HG03280 (cell line): ENCODE measurements at regions not wholly inside any gene's neighbourhood (a gene's known extent, or its start where the extent isn't known, plus 50 kb on each side); places are given as distances from the start of the nearest gene placed in this dataset.

ENCODE experiments used
- ATAC-seq: cut with Tn5 transposase; IDR thresholded peaks from one replicate; pipeline ENCODE4 v1.9.1; 2021; ENCODE audit warnings: mild to moderate bottlenecking, moderate library complexity; ENCODE audit not compliant: unreplicated experiment

DNA sequence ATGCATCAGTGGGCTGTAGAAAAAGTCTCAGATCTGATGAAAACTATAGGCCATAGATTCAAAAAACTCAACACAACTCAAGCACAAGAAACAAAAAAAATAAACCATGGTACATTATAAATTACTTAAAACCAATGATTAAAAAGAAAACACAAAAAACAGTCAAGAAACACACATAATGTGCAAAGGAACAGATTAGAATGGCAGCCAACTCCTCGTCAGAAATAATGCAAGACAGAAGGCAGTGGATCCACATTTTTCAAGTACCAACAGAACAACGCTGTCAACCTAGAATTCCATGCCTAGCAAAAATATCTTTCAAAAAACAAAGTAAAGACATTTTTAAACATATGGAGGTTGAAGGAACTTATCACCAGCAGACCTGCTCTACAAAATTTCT lies 69.7 kb downstream of the PSMB1 start:
- no peak for ATAC-seq

DNA sequence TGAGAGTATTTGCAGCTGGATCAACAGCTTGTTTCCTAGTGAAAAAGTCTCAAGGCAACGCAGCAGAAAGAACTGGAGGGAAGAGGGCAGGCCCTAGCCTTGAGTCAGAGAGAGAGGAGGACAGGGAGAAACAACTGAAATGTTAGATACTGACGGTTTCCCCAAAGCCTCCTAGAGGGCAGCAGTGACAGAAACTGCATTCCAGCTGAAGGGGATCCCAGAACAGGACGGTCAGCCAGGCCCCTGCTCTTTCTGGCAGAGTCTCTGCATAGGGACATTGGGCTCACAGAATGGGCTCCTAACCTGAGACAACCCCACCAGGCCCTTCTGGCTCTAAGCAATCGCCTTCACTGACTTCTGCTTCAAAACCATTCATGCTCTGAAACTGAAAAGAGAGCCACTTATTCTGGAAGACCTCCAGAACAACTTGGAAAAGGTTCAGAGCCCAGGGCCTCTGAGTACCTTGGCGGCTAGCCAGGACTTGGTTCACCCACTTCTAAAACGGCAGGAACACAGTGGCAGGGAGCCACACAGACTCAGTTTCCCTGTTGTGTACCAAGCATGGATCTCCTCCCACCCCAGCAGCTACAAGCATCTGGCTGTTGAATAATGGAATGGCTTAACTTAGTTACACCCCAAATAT lies 72.9 kb downstream of the PSMB1 start:
- ATAC-seq = no peak

DNA sequence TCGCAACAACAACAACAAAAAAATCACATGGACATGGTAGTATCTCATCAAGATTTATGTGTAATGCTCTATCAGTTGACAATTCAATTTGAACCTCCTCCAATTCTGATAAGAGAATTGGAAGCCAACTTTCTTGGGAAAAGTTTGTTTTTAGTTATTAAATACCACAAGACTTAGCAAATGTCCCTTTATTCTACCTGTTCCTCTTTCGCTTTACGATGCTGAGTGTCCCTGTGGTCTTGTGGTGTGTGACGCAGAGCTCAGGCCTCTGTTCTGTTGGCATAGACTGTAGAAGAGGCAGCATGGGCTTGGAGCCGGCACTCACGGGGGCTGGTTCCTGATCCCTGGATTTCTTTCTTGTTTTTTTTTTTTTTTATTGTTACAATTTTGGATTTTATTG lies 76.7 kb downstream of the PSMB1 start:
- peak; percentile 73 for ATAC-seq

DNA sequence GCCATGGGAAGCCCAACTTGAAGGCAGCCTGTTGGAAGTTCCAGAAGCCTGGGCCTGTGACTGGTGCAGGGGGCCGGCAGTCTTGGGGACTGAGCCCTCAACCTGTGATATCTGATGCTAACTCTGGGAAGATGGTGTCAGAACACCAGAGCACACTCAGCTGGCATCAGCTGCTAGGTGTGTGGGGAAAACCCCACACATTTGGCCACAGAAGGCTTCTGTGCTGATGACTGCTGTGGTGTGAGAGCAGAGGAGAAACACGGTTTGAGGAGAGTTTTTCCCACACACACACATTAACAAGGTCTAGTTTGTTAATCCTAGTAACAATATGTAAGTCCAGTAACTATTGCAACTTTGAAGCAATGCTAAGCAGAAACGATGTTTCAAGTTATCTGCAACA lies 78.0 kb downstream of the PSMB1 start:
- ATAC-seq = no peak

DNA sequence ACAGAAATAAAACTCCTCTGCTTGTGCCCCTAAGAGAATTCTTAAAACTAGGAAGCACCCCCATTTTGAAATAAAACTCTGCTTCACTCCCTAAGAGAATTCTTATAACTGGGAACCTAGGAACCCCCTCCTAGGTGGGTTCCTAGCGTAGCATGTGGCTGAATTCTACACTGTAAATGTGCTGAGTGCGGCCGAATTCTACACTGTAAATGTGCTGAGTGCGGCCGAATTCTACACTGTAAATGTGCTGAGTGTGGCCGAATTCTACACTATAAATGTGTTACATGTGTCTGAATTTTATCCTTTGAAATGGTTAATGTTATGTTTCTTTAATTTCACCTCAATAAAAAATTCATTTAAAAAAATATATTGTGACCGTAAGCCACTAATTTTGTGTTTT lies 79.3 kb downstream of the PSMB1 start:
- ATAC-seq = no peak

DNA sequence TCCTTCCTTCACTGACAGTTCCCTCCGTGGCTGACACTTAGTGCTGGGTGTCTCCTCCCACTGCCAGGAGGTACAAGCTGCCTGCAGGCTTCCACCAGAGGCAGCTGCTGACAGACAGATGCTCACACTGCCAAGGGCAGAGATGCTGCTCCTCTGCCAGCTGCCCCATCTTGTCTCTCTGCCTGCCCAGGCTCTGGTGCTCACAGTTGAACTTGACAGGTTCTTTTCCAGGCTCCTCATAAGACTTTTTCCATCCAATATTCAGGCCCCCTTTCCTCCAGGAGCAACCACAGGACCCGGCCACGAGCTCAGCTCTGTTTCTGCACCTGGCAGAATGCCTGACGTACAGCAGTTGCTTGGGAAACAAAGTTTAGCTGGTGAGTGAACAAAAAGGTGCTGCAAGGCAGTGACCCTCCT lies 79.8 kb downstream of the PSMB1 start:
- no peak for ATAC-seq

DNA sequence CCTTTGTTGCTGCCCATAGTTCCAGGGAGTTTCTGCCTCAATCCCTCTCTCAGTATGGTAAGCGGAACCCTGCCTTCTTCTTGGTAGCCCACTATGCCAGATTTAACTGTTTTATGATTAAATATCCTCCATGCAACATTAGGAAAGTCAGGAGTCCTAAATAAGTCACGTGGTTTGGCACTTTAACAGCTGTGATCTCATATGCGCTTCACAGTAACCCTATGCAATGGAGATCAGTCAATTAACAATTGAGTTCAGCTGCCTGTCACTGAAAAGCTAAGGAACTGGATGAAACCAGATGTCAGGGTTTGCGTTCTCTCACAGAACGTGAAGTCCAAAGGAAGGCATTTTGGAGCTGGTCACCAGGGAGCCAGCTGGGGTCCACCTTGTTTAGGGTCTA lies 81.6 kb downstream of the PSMB1 start:
- no peak for ATAC-seq

DNA sequence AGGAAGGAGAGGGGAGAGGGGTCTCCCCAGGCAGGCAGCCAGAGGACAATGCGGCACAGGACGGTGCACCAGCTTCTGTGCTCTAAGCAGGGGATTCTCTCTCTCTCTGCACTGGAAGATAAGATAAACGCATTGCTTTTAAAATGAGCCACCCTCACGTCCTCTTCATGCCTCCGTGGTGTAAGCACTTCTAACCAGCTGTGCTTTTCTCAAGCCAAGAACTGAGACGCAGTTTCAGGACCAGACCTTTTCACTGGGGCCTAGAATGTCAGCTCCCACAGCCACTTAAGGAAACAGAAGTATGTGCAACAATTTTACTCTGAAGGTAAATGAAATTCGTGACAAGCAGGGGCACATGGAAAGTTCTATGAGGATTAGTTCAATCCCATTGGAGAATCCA lies 82.4 kb downstream of the PSMB1 start:
- no peak for ATAC-seq

DNA sequence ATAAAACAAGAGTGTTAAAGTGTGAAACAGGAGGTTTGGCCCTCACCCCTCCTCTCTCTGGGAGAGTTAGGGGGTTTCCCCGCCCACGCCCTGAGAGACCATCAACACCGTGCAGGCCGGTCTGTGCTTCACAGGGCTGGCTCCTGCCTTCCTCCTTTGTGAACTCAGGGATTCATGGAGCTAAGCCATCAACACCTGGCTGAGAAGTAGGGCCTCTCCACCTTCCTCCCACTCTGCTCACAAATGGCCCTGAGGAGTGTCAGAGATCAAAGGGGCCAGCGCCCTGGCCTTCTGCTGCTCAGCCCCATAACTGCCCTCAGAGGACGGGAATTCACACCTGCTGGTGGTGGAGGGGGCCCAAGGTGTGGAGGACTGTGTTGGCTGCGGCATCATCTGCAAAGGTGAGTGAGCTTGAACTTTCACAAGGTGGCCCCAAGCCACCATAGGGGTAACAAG lies 88.6 kb downstream of the PSMB1 start:
- ATAC-seq = no peak

DNA sequence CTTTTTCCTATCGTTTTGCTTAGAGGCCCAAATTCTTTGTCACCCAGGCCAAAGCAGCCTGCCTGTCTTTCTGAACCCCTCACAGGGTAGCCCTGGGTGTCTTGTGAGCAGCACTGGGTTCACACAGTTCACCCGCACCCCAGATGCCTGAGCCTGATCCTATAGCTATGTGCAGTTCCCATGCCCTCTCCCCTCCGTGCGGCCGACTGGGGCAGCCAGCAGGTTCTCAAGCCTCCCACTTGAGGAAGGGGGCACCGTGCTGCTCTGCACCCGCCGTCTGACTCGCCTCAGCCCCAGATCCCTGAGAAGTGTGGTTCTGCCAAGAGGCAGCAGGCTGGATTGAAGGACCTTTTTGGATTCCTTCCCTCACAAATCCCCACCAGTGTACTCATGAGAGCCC lies 89.0 kb downstream of the PSMB1 start:
- no peak for ATAC-seq

DNA sequence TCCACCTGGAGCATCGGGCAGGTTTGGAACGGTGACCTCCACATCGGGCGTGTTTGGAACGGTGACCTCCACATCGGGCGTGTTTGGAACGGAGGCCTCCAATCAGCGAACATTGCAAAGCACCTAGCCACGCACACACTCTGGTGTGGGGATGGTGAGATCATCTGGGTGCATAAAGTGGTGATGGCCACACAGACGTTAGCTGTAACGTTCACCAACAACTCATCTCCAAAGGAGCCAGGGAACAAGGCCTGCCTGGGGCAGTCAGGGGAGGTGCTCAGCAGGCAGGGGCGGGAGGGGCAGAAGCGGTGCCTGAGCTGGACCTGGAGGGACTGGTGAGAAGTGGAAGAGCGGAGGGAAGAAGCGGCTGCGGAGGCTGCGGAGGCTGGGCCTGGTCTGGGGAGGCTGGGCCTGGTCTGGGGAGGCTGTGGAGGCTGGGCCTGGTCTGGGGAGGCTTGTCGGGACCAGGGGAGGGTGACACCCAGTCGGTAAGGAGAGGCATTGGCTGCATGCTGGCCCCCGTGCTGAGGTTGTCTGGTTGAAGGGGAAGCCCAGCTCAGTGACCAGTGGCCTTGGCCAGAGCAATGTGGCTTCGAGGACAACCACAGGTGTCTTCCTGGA lies 89.9 kb downstream of the PSMB1 start:
- no peak for ATAC-seq

DNA sequence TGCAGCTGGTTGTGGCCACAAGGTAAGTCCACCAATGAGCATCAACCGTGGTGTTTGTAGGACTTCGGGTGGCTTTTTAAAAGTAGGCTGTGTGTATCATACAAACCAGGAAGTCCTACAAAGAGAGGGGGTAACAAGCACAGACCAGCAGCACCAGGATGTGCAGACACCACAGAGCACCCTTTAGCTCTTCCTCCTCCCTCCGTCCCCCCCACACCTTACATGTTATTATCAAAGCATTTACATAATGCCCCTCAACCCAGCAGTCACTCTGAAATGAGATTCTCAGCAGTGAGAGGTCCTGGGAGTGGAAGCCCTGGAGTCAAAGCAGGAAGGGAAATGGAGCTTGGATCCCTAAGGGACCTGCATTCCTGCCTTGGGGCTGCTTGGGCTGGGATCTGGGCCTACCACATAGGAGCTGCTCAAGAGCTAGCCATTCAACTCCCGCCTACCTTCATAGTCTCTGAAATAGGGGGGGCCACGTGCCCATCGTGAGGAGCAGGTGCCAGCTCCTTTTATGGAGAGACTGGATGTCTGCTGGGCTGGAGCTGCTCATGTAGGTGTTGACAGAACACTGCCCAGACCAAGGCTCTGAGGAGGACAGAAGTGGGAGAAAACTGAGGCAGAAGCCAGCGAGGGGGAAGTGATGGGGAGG lies 90.6 kb downstream of the PSMB1 start:
- ATAC-seq = no peak

DNA sequence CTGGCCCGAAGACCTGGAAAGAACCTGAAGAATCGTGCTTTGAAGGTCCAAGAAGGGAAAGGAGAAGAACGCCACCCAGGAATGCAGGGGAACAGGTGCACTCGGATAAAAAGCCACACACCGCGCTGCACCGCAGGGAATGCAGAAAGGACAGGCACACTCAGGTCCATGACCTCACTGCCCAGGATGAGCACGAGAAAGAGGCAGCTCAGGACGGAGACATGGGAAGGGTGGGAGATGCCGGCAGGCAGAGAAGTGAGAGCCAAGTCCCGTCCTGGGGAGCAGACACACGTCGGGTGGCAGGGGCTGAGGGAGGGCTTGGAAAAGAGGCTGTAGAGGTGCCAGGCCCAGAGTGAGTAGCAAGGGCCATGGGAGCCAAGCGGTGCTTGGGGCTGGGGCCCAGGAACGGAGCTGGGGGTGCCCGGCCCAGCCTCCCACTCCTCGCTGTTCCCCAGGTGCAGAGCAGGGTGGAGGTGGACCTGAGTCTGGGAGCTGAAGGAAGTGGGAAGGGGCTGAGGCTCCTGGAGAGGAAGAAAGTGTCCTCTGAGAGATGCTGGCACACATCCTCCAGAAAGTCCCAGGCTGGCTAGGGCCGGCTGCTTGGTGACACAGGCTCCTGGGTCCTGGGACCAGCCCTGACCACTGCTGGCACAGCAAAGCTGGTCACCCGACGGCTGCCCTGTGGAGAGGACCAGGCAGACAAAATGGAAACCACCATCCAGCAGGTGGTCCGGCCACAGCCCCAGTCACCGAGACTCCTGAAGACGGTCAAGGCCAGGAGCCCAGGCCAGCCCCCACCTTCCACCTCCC lies 91.3 kb downstream of the PSMB1 start:
- no peak for ATAC-seq

DNA sequence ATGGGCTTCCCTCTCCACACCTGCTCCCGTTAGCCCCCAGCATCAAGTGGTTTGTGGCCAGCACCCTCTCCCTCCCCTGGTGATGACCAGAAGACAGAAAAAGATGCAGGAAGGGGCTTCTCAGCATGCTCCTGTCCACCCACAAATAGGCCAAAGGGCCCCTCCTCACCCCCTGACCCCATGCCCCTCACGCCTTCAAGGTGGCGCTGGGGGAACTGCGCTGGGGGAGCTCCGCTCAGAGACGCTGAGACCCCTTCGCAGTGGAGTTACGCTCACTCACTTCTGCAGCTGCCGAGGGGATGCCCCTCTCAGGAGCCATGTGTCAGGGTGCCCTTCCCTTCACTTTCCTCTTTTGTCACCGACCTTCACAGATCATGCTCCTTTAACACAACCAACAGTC lies 92.0 kb downstream of the PSMB1 start:
- ATAC-seq = no peak

DNA sequence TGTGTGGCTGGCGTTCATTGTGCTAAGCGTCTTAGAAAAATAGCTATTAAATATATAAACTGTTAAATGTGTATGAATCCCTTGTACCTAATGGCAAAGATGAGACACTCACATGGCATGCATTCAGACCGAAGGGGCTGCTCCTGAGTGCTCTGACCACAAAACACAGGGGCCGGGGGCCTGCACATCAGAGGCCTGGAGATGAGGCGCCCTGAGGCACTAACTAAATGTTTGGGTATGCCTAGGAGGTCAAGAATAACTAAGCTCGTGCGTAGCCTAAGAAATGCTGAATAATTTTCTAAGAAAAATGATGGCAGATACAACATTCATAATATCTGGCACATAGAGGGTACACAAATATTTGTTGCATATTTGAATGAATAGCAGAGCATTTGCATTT lies 92.5 kb downstream of the PSMB1 start:
- no peak for ATAC-seq

DNA sequence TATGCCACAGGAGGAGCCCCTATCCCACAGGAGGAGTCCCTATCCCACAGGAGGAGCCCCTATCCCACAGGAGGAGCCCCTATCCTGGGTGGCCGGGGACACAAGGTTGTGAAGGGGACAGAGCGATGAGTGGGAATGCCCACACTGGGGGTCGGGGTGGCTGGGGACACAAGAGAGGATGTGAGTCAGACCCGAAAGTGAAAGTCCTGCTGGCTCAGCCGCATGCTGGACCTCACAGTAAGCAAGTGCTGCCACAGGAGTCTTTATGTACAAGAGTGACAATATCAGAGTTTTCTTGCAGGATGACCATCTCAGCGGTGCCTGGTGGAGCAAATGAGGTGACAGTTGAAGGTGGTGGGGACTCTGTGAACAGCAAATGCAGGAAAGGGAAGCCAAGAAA lies 93.7 kb downstream of the PSMB1 start:
- peak; percentile 86 for ATAC-seq

DNA sequence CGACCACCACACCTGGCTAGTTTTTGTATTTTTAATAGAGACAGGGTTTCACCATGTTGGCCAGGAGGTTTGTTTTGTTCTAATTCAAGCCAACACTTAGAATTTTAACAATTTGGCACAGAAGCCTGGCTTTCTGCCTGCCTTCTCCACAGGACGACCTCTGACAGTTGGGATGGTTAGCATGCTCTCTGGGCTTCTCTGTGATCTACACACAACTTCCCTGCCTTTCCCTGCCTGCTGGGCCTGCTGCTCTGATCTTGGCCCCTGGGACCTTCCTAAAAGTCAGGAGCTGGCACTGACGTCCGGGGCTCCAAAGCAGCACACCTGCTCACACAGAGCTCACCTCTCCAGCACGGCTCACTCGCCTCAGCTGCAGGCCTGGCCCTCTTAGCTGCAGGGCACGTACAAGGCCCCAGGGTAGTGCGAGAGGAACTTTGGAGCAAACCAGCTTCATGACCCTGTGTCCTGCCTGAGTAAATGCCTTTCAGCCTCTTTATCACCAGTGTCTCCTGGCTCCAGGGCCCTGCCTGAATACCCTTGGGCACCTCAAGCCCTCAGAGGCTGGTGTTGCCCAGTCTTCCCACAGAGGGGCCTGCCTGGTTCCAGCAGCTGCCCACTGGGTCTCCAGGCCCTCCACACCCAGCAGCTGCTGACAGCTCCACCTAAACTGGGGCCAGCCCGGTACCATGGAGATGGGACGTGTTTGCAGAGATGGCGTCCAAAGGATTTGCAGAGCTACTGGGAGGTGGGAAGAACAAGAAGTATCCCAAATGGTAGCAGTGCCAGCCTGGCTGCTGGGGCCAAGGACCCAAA lies 96.0 kb downstream of the PSMB1 start:
- no peak for ATAC-seq
